ENCODE measurements at regions not wholly inside any gene's neighbourhood (a gene's known extent, or its start where the extent isn't known, plus 50 kb on each side); places are given as distances from the start of the nearest gene placed in this dataset.

GRCh38 chr9:82161876-82162275 lies 173.3 kb downstream of the SPATA31D1 start:
- no peak for DNase-seq

GRCh38 chr9:82164159-82164558 lies 175.6 kb downstream of the SPATA31D1 start:
- no peak for DNase-seq

GRCh38 chr9:82167296-82167695 lies 178.7 kb downstream of the SPATA31D1 start:
- DNase-seq = no peak

- no peak for DNase-seq
Measured at GRCh38 chr9:82168585-82168984, 180.0 kb downstream of the SPATA31D1 start.

GRCh38 chr9:82170866-82171265 lies 182.3 kb downstream of the SPATA31D1 start:
- DNase-seq = peak; percentile 58

GRCh38 chr9:82171271-82171670 lies 182.7 kb downstream of the SPATA31D1 start:
- DNase-seq = no peak

- no peak for DNase-seq
Measured at GRCh38 chr9:82180711-82181110, 192.1 kb downstream of the SPATA31D1 start.

- DNase-seq = no peak
Measured at GRCh38 chr9:82183181-82183860, 194.7 kb downstream of the SPATA31D1 start.

- no peak for DNase-seq
Measured at GRCh38 chr9:82184524-82184923, 196.0 kb downstream of the SPATA31D1 start.

- no peak for DNase-seq
Measured at GRCh38 chr9:82188817-82189216, 200.2 kb downstream of the SPATA31D1 start.

GRCh38 chr9:82191082-82191770 lies 202.7 kb downstream of the SPATA31D1 start:
- no peak for DNase-seq

GRCh38 chr9:82192211-82192610 lies 203.6 kb downstream of the SPATA31D1 start:
- no peak for DNase-seq

GRCh38 chr9:82196622-82197441 lies 208.3 kb downstream of the SPATA31D1 start:
- DNase-seq = no peak

- DNase-seq = no peak
Measured at GRCh38 chr9:82201196-82201595, 212.6 kb downstream of the SPATA31D1 start.

GRCh38 chr9:82202808-82203207 lies 214.2 kb downstream of the SPATA31D1 start:
- no peak for DNase-seq

- DNase-seq = no peak
Measured at GRCh38 chr9:82206490-82206889, 217.9 kb downstream of the SPATA31D1 start.

- no peak for DNase-seq
Measured at GRCh38 chr9:82206946-82207345, 218.4 kb downstream of the SPATA31D1 start.

- no peak for DNase-seq
Measured at GRCh38 chr9:82208741-82209450, 220.3 kb downstream of the SPATA31D1 start.

- DNase-seq = no peak
Measured at GRCh38 chr9:82209797-82210470, 221.4 kb downstream of the SPATA31D1 start.

- no peak for DNase-seq
Measured at GRCh38 chr9:82212885-82213284, 224.3 kb downstream of the SPATA31D1 start.

- no peak for DNase-seq
Measured at GRCh38 chr9:82216435-82216834, 227.9 kb downstream of the SPATA31D1 start.

- DNase-seq = no peak
Measured at GRCh38 chr9:82223442-82223841, 234.9 kb downstream of the SPATA31D1 start.
